ENCODE measurements at regions not wholly inside any gene's neighbourhood (a gene's known extent, or its start where the extent isn't known, plus 50 kb on each side); places are given as distances from the start of the nearest gene placed in this dataset.

DNA sequence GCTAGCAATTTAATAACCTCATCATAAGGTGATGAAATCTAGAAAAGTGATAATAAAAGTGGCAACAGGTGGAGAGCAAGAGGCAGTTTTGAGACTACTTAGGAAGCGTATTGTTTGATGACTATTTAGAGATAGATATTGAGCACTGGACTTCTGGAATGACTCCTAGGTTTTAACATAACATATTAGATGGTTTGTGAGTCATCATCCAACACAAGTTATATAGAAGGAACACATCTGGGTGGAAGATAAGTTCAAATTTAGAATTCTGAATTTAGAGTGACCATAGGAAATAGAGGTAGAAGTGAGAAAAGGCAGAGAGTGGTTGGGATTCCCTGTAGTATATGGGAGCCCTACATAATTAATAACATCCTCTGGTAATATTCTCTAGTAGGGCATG, 282.8 kb upstream of the ALCAM start:
- Histone ChIP-seq H3K27ac (no peak overlapping the region), H3K36me3 (replicated peaks in 1 of 2) (no peaks in the 10 kb centered on the region), H3K4me1 (replicated peaks in 1 of 2) (no peaks in the 10 kb centered on the region), H3K27me3 (no peaks in the 10 kb centered on the region), H3K9me3 (replicated peaks in 1 of 3) (no peaks in the 10 kb centered on the region), H3K4me3 (no peak overlapping the region)
- TF ChIP-seq, protein P1, sequence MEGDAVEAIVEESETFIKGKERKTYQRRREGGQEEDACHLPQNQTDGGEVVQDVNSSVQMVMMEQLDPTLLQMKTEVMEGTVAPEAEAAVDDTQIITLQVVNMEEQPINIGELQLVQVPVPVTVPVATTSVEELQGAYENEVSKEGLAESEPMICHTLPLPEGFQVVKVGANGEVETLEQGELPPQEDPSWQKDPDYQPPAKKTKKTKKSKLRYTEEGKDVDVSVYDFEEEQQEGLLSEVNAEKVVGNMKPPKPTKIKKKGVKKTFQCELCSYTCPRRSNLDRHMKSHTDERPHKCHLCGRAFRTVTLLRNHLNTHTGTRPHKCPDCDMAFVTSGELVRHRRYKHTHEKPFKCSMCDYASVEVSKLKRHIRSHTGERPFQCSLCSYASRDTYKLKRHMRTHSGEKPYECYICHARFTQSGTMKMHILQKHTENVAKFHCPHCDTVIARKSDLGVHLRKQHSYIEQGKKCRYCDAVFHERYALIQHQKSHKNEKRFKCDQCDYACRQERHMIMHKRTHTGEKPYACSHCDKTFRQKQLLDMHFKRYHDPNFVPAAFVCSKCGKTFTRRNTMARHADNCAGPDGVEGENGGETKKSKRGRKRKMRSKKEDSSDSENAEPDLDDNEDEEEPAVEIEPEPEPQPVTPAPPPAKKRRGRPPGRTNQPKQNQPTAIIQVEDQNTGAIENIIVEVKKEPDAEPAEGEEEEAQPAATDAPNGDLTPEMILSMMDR (IDR thresholded peaks at IDR 0.05), result no peak
- TF ChIP-seq POLR2A (IDR thresholded peaks at IDR 0.05), result no peak
- intact Hi-C loops (cut with DNase I), result no loop called here
- DNase-seq, result no peak
- WGBS, 4 donors, result 90 to 100% (median 94%) methylated on average over 1 of the region's 1 CpG

DNA sequence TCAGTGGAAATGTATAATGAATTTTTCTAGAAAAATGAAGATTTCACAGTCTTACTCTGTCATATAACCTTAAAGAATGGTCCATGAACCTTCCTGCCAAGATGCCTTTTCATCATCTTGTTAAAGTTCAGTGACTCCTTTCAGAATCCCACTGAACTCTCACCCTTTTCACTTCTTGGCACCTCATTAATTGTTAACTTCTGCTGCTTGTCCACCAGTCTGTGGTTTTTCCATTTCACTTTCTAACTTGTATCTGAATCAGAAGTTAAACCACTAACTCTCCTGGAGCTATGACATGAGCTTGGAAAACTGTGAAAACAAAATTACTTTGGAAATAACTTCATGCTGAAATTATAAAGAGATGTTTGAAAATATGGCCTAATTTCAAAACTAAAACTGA, 281.2 kb upstream of the ALCAM start:
- no peaks in the 10 kb centered on the region for H3K36me3 ChIP-seq (replicated peaks in 1 of 2)
- no peaks in the 10 kb centered on the region for H3K4me1 ChIP-seq (replicated peaks in 1 of 2)
- intact Hi-C loops (cut with DNase I), result no loop called here
- no peak overlapping the region for H3K27ac ChIP-seq
- no peak for DNase-seq
- H3K4me3 ChIP-seq, result no peak overlapping the region
- no peaks in the 10 kb centered on the region for H3K9me3 ChIP-seq (replicated peaks in 1 of 3)
- no peaks in the 10 kb centered on the region for H3K27me3 ChIP-seq
- TF ChIP-seq POLR2A (IDR thresholded peaks at IDR 0.05), result no peak
- TF ChIP-seq, protein P1 (IDR thresholded peaks at IDR 0.05), result no peak

GRCh38 chr3:105093371-105094252, 273.1 kb upstream of the ALCAM start:
- Histone ChIP-seq H3K27me3 (no peaks in the 10 kb centered on the region), H3K4me1 (replicated peaks in 1 of 2) (no peaks in the 10 kb centered on the region), H3K9me3 (replicated peaks in 1 of 3) (no peaks in the 10 kb centered on the region), H3K27ac (no peak overlapping the region), H3K4me3 (no peak overlapping the region), H3K36me3 (replicated peaks in 1 of 2) (no peaks in the 10 kb centered on the region)
- TF ChIP-seq POLR2A (IDR thresholded peaks at IDR 0.05), result no peak
- TF ChIP-seq, protein P1 (IDR thresholded peaks at IDR 0.05), result no peak
- intact Hi-C loops (cut with DNase I), result no loop called here
- no peak for DNase-seq
- 68 to 79% (median 75%) methylated on average over 7 of the region's 7 CpGs for WGBS, 4 donors

DNA sequence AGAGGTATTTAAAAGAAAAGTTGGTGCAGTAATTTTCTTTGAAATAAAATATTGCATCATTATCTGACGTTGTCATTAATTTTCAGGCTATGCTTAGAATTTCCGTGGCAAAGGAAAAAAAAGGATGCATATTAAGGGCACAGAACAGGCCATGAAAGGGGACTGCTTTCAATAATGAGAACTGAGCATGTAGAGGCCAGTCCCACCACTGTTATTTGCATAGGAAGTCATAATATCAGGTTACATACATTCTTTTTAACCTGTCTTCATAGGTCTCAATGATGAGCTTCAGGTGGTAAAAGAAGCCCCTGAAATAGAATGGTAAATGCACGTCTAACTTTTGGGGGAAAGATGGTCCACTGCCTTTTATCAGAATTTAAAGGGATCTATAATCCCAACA, 272.1 kb upstream of the ALCAM start:
- H3K36me3 ChIP-seq (replicated peaks in 1 of 2), result no peaks in the 10 kb centered on the region
- H3K4me3 ChIP-seq, result no peak overlapping the region
- no peaks in the 10 kb centered on the region for H3K9me3 ChIP-seq (replicated peaks in 1 of 3)
- no peak for DNase-seq
- WGBS, 4 donors, result 65 to 78% (median 67%) methylated on average over 3 of the region's 3 CpGs
- no peaks in the 10 kb centered on the region for H3K27me3 ChIP-seq
- H3K4me1 ChIP-seq (replicated peaks in 1 of 2), result no peaks in the 10 kb centered on the region
- intact Hi-C loops (cut with DNase I), result no loop called here
- TF ChIP-seq, protein P1 (IDR thresholded peaks at IDR 0.05), result no peak
- TF ChIP-seq POLR2A (IDR thresholded peaks at IDR 0.05), result no peak
- H3K27ac ChIP-seq, result no peak overlapping the region
